ENCODE measurements at regions not wholly inside any gene's neighbourhood (a gene's known extent, or its start where the extent isn't known, plus 50 kb on each side); places are given as distances from the start of the nearest gene placed in this dataset.

DNA sequence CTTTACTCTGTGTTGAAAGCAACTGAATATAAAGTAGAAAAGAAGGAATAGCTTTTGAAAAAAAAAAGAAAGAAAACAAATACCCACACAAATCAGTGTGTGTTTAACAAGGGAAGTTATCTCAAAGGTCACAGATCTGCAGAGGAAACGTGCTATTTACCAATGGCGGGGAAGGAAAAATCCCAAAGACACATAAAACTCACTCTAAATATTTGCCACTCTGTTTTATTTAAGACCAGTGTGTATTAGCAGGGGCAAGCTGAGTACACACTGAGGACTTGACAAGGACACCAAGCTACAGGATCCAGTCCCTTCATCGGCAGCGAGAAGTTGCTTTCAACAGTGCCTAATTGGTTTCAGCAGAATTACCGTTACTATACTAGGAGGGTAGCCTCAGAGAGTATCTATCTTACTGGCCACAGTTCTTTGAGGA is 252.5 kb downstream of the DEPDC1B start:
- TF ChIP-seq, protein P1, sequence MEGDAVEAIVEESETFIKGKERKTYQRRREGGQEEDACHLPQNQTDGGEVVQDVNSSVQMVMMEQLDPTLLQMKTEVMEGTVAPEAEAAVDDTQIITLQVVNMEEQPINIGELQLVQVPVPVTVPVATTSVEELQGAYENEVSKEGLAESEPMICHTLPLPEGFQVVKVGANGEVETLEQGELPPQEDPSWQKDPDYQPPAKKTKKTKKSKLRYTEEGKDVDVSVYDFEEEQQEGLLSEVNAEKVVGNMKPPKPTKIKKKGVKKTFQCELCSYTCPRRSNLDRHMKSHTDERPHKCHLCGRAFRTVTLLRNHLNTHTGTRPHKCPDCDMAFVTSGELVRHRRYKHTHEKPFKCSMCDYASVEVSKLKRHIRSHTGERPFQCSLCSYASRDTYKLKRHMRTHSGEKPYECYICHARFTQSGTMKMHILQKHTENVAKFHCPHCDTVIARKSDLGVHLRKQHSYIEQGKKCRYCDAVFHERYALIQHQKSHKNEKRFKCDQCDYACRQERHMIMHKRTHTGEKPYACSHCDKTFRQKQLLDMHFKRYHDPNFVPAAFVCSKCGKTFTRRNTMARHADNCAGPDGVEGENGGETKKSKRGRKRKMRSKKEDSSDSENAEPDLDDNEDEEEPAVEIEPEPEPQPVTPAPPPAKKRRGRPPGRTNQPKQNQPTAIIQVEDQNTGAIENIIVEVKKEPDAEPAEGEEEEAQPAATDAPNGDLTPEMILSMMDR (IDR thresholded peaks at IDR 0.05), result no peak
- TF ChIP-seq EZH2 (IDR thresholded peaks at IDR 0.05; ENCODE audit: borderline replicate concordance, insufficient read depth, low read depth, low read length, poor library complexity, severe bottlenecking), result no peak
